Ovary (tissue), 7 donors: ENCODE measurements at regions not wholly inside any gene's neighbourhood (a gene's known extent, or its start where the extent isn't known, plus 50 kb on each side); places are given as distances from the start of the nearest gene placed in this dataset.

ENCODE experiments used
- DNase-seq, 5 donors: peaks; one replicate each; pipeline ENCODE4 v3.0.0-alpha.2; 2019 to 2020
- H3K27ac ChIP-seq, 2 donors: fragments of 200-600 bp; one replicate each; pipeline versions ENCODE4 v1.5.1 to v1.8.0; 2019 to 2022
- H3K27me3 ChIP-seq: fragments of 200-600 bp; one replicate; pipeline ENCODE4 v1.8.0; 2022
- H3K36me3 ChIP-seq: fragments of 200-600 bp; sonication (generic); one replicate; pipeline ENCODE4 v1.5.1; 2019
- H3K4me1 ChIP-seq: one replicate; pipeline ENCODE4 v1.8.1; 2013; ENCODE audit warnings: mild to moderate bottlenecking, moderate library complexity; ENCODE audit not compliant: insufficient read depth
- H3K4me3 ChIP-seq: fragments of 200-600 bp; sonication (generic); one replicate; pipeline ENCODE4 v1.5.1; 2017
- H3K9me3 ChIP-seq, 2 donors: fragments of 200-600 bp in 1 of 2; sonication (generic) in 1 of 2; one replicate each; pipeline versions ENCODE4 v1.5.1 to v1.8.1; 2013 to 2019; ENCODE audit warnings: mild to moderate bottlenecking in 1 of 2, moderate library complexity in 1 of 2
- EP300 ChIP-seq: sonication (generic); formaldehyde crosslinking; IDR thresholded peaks from one replicate; pipeline ENCODE4 v1.6.1; 2017; ENCODE audit warnings: antibody characterized with exemption
- POLR2A ChIP-seq: fragments of 450-650 bp; IDR thresholded peaks from one replicate; pipeline ENCODE4 v1.6.1; 2017; ENCODE audit warnings: antibody characterized with exemption, mild to moderate bottlenecking, moderate library complexity
- WGBS, 3 donors: extraction: QIAGEN DNeasy Blood & Tissue Kit in 1 of 3; methylation state at CpG; one replicate each; pipeline versions ENCODE4 v1.1.5 to v1.1.7; 2013 to 2017; 5-methylcytosine and 5-hydroxymethylcytosine counted together
- intact Hi-C, 4 donors: fragments of 100-400 bp; cut with DNase I; formaldehyde crosslinking; loops; one replicate each; pipeline versions ENCODE4 v1.11.0 to v1.15.1; 2022 to 2023
- TF ChIP-seq, protein P1 (sequence below), 3 donors: fragments of 450-650 bp in 2 of 3; fragments of 200-600 bp in 1 of 3; IDR thresholded peaks; one replicate each; pipeline versions ENCODE4 v1.5.1 to v1.8.0; 2016 to 2022; ENCODE audit warnings: antibody characterized with exemption in 3 of 3, mild to moderate bottlenecking in 1 of 3
- donor health status: DM: no; HTN: no; CAD: no; lungs with moderate emphysema.
- donor health status: DM: no; HTN: no; CAD: no.
- donor health status: Bipolar disorder and iron deficiency.
- donor health status: DM: no; HTN: no; CAD: no.
- donor health status: DM: yes; HTN: yes; CAD: no.

DNA sequence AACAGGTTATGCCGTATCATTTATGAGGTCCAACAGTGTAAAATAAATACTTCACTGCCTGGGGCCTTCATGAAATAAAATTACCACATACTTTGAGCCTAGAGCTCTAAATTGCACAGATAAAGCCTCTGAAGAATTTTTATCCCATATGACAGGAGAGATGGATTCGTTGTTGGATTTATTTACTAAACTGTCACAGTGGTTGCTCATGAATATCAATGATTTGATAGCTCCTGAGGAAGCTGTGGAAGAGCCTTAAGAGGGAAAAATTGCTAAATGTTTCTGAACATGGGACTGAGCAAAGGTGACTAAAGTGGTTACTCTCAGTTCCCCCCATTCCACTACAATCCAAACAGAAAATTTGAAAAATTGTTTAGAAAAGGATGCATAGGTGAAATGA is 558.9 kb upstream of the IL12A start:
- H3K4me3 ChIP-seq = no peak overlapping the region
- no peaks in the 10 kb centered on the region for H3K9me3 ChIP-seq
- no peaks in the 10 kb centered on the region for H3K27me3 ChIP-seq
- H3K27ac ChIP-seq = no peak overlapping the region
- 58 to 78% (median 65%) methylated on average over 2 of the region's 2 CpGs for WGBS, 3 donors
- no peaks in the 10 kb centered on the region for H3K4me1 ChIP-seq
- intact Hi-C loops = no loop called here
- no peak for DNase-seq
- H3K36me3 ChIP-seq = no peaks in the 10 kb centered on the region
- TF ChIP-seq POLR2A = no peak
- TF ChIP-seq, protein P1, sequence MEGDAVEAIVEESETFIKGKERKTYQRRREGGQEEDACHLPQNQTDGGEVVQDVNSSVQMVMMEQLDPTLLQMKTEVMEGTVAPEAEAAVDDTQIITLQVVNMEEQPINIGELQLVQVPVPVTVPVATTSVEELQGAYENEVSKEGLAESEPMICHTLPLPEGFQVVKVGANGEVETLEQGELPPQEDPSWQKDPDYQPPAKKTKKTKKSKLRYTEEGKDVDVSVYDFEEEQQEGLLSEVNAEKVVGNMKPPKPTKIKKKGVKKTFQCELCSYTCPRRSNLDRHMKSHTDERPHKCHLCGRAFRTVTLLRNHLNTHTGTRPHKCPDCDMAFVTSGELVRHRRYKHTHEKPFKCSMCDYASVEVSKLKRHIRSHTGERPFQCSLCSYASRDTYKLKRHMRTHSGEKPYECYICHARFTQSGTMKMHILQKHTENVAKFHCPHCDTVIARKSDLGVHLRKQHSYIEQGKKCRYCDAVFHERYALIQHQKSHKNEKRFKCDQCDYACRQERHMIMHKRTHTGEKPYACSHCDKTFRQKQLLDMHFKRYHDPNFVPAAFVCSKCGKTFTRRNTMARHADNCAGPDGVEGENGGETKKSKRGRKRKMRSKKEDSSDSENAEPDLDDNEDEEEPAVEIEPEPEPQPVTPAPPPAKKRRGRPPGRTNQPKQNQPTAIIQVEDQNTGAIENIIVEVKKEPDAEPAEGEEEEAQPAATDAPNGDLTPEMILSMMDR (IDR thresholded peaks at IDR 0.05) = no peak
- no peak for TF ChIP-seq EP300

DNA sequence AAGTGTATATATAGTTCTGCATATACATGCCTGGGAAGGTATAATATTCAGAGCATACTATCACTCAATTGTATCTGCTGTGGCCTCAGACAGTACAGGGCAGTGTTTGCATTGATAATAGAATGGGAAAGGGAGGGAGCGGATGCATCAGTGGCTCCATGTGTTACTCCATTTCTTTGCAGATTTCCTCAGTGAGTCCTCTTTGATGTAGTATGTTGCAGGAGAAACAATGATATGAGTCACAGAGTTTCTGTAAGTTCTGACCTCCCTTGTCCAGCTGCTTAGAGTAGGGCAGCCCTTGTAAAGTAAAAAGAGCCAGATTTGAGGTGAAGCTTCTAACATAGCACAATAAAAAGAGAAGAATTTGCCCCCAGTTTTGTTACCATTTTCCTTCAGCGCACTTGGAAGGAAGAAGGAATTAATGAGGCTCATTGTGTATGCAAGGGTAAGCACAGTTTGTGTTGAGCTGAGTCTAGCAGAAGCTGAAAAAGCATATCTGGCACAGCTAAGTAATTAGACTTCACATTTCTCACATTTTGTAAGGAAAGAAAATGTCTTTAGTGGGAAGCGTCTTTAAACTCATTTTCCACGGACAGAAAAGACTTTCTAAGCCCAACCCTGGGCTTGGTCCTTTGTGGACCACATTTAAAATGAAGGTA is 555.8 kb upstream of the IL12A start:
- no peak overlapping the region for H3K4me3 ChIP-seq
- TF ChIP-seq EP300 (no peak), POLR2A (no peak)
- TF ChIP-seq, protein P1 (IDR thresholded peaks at IDR 0.05) = no peak
- intact Hi-C loops = no loop called here
- no peaks in the 10 kb centered on the region for H3K36me3 ChIP-seq
- no peaks in the 10 kb centered on the region for H3K9me3 ChIP-seq
- DNase-seq = no peak
- H3K4me1 ChIP-seq = no peaks in the 10 kb centered on the region
- H3K27ac ChIP-seq = no peak overlapping the region
- H3K27me3 ChIP-seq = no peaks in the 10 kb centered on the region
- WGBS, 3 donors = 79 to 84% (median 79%) methylated on average over 4 of the region's 4 CpGs

DNA sequence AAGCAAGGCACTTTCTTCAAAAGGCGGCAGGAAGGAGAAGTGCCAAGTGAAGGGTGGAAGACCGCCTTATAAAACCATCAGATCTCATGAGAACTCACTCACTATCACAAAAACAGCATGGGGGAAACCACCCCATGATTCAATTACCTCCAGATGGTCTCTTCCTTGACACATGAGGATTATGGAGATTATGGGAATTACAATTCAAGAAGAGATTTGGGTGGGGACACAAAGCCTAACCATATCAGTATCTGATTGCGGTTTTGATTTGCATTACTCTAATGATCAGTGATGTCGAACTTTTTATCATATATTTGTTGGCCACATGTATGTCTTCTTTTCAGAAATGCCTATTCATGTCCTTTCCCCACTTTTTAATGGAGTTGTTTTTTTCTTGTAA is 549.3 kb upstream of the IL12A start:
- H3K36me3 ChIP-seq = no peaks in the 10 kb centered on the region
- intact Hi-C loops = no loop called here
- H3K4me1 ChIP-seq = no peaks in the 10 kb centered on the region
- no peak for DNase-seq
- 86 to 92% (median 90%) methylated on average over 4 of the region's 4 CpGs for WGBS, 3 donors
- no peak overlapping the region for H3K27ac ChIP-seq
- no peaks in the 10 kb centered on the region for H3K9me3 ChIP-seq
- H3K27me3 ChIP-seq = no peaks in the 10 kb centered on the region
- TF ChIP-seq POLR2A = no peak
- TF ChIP-seq, protein P1 (IDR thresholded peaks at IDR 0.05) = no peak
- TF ChIP-seq EP300 = no peak
- no peak overlapping the region for H3K4me3 ChIP-seq

DNA sequence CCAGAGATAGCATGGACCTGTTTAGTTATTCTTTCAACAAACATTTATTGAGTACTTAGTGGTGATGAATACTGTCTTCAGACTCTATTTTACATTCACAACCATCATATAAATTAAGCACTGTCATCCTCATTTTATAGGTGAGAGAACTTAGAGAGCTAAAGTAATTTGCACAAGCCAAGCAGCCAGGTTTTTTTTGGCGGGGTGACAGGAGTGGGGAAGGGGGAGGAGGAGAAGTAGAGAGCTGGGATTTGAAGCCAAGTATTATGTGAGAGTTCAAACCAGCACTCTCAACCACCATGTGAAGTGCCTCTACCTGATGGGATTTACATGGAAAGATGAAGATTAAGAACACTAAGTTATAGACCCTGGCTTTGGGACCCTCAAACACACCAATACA is 547.4 kb upstream of the IL12A start:
- Histone ChIP-seq H3K27ac (no peak overlapping the region), H3K9me3 (no peaks in the 10 kb centered on the region), H3K4me3 (no peak overlapping the region), H3K4me1 (no peaks in the 10 kb centered on the region), H3K36me3 (no peaks in the 10 kb centered on the region), H3K27me3 (no peaks in the 10 kb centered on the region)
- no peak for TF ChIP-seq POLR2A
- TF ChIP-seq, protein P1 (IDR thresholded peaks at IDR 0.05) = no peak
- no peak for TF ChIP-seq EP300
- DNase-seq = no peak
- intact Hi-C loops = no loop called here
- 43 to 76% (median 48%) methylated on average over 1 of the region's 1 CpG for WGBS, 3 donors
